HepG2 (cell line): ENCODE measurements at regions not wholly inside any gene's neighbourhood (a gene's known extent, or its start where the extent isn't known, plus 50 kb on each side); places are given as distances from the start of the nearest gene placed in this dataset.

Source experiments
- ATAC-seq: fragments of 200-7000 bp; cut with Tn5 transposase; 3 replicates; pipeline ENCODE4 v1.9.1; 2020; ENCODE audit warnings: mild to moderate bottlenecking, moderate library complexity
- BruUV-seq: library from RNA; stranded (reverse); fragments of 400-500 nt; replicated peaks from 2 replicates; lab custom pipeline; 2021; lab: Mats Ljungman, UMichigan
- CTCF ChIA-PET: fragments of 300-600 bp; formaldehyde crosslinking; extraction: SDS; loops from one replicate; lab custom pipeline; 2021; ENCODE audit warnings: low total read pairs, inconsistent platforms, low intra/inter-chr PET ratio; lab: Yijun Ruan, JAX
- POLR2A ChIA-PET: fragments of 350-600 bp; sonication (Branson Sonifier 250); formaldehyde crosslinking; loops from one replicate; lab custom pipeline; 2020; ENCODE audit warnings: antibody characterized with exemption, inconsistent platforms; lab: Yijun Ruan, JAX
- DNase-seq: peaks from one replicate; pipeline ENCODE4 v3.0.0-alpha.2; 2015; ENCODE audit warnings: low spot score
- FAIRE-seq: peaks from 3 replicates; lab custom pipeline; 2011; peaks lifted over from hg19 to GRCh38; lab: Jason Lieb, UNC
- H2AFZ ChIP-seq: one replicate; pipeline ENCODE4 v1.6.1; 2011; ENCODE audit warnings: low read length, inconsistent platforms
- H3K27ac ChIP-seq: fragments of 300-600 bp; 3 replicates; pipeline ENCODE4 v1.8.0; 2011; ENCODE audit warnings: mixed run types, mild to moderate bottlenecking, mixed read lengths, low read length, inconsistent platforms; ENCODE audit not compliant: insufficient read depth; ENCODE audit errors: extremely low read length
- H3K27me3 ChIP-seq, 2 experiments: fragments of 200-600 bp in 1 of 2; 2 replicates in 1 of 2; 3 replicates in 1 of 2; pipeline versions ENCODE4 v1.6.0 to v1.8.0; 2011; ENCODE audit warnings: low read length in 2 of 2, mild to moderate bottlenecking in 2 of 2, moderate library complexity in 2 of 2, inconsistent platforms in 1 of 2; ENCODE audit not compliant: insufficient read depth in 2 of 2, control insufficient read depth in 1 of 2
- H3K36me3 ChIP-seq, 2 experiments: fragments of 200-600 bp in 1 of 2; replicated peaks in 1 of 2; 2 replicates in 1 of 2; 3 replicates in 1 of 2; pipeline versions ENCODE4 v1.5.1 to v1.8.0; 2011; ENCODE audit warnings: low read length in 2 of 2, inconsistent platforms in 1 of 2; ENCODE audit not compliant: insufficient read depth in 2 of 2, control insufficient read depth in 1 of 2
- H3K4me1 ChIP-seq: 2 replicates; pipeline ENCODE4 v1.5.1; 2012; ENCODE audit warnings: low read length, inconsistent platforms; ENCODE audit not compliant: insufficient read depth
- H3K4me2 ChIP-seq: 2 replicates; pipeline ENCODE4 v1.6.0; 2011; ENCODE audit warnings: low read depth, low read length, inconsistent platforms
- H3K4me3 ChIP-seq, 3 experiments: fragments of 200-600 bp in 1 of 3; sonication (generic), shearing (Covaris generic) in 1 of 3; replicated peaks in 1 of 3; 2 replicates each; pipeline ENCODE4 v1.5.1; 2011 to 2016; ENCODE audit warnings: low read length in 3 of 3, inconsistent platforms in 2 of 3, low read depth in 2 of 3, mild to moderate bottlenecking in 2 of 3, control low read depth in 1 of 3, mixed read lengths in 1 of 3; ENCODE audit not compliant: insufficient read depth in 1 of 3
- H3K79me2 ChIP-seq: one replicate; pipeline ENCODE4 v1.6.1; 2011; ENCODE audit warnings: low read length, inconsistent platforms; ENCODE audit not compliant: insufficient read depth
- H3K9ac ChIP-seq: 2 replicates; pipeline ENCODE4 v1.6.0; 2011; ENCODE audit warnings: mild to moderate bottlenecking, low read depth, low read length, inconsistent platforms; ENCODE audit not compliant: insufficient read depth
- H3K9me3 ChIP-seq: 2 replicates; pipeline ENCODE4 v1.5.1; 2012; ENCODE audit warnings: mild to moderate bottlenecking, low read length
- H4K20me1 ChIP-seq: 2 replicates; pipeline ENCODE4 v1.6.0; 2011; ENCODE audit warnings: inconsistent platforms, mild to moderate bottlenecking, low read length, moderate library complexity; ENCODE audit not compliant: insufficient read depth
- KDM3A ChIP-seq: IDR thresholded peaks from 2 replicates; pipeline ENCODE4 v1.6.1; 2018; ENCODE audit warnings: low read depth, missing compliant biosample characterization
- KDM5A ChIP-seq: fragments of 200-600 bp; sonication (generic); IDR thresholded peaks from 2 replicates; pipeline ENCODE4 v1.7.0; 2018; ENCODE audit warnings: antibody characterized with exemption, mild to moderate bottlenecking, low read length, borderline replicate concordance
- SKI ChIP-seq: fragments of 450-650 bp; IDR thresholded peaks from one replicate; pipeline ENCODE4 v1.6.1; 2018; ENCODE audit warnings: mild to moderate bottlenecking; ENCODE audit not compliant: partially characterized antibody
- ZNF549 ChIP-seq: sonication (generic); formaldehyde crosslinking; IDR thresholded peaks from 2 replicates; pipeline ENCODE4 v1.5.0; 2020; ENCODE audit warnings: missing genetic modification reagents
- WGBS: methylation state at CpG from one replicate; pipeline ENCODE4 v1.1.6; 2017; ENCODE audit warnings: low lambda C conversion rate; 5-methylcytosine and 5-hydroxymethylcytosine counted together
- in situ Hi-C: cut with HindIII; loops from 2 replicates; pipeline ENCODE4 v1.10.0; 2017; ENCODE audit warnings: low pct_unique_long_range_greater_than_20kb; ENCODE audit not compliant: extremely low pct_ligation_motif_present
- intact Hi-C: fragments of 100-400 bp; cut with micrococcal nuclease; formaldehyde crosslinking; loops from one replicate; pipeline ENCODE4 v1.10.0; 2022; ENCODE audit not compliant: unreplicated experiment
- TF ChIP-seq, protein P1 (sequence below): sonication (generic); formaldehyde crosslinking; IDR thresholded peaks from 2 replicates; pipeline ENCODE4 v1.4.0; 2020; ENCODE audit warnings: missing genetic modification reagents
- TF ChIP-seq, protein P2 (sequence below): sonication (generic); formaldehyde crosslinking; IDR thresholded peaks from 2 replicates; pipeline ENCODE4 v1.4.0; 2020; ENCODE audit warnings: mild to moderate bottlenecking, low read depth, missing genetic modification reagents
- TF ChIP-seq, protein P3 (sequence below): sonication (generic); formaldehyde crosslinking; IDR thresholded peaks from 2 replicates; pipeline ENCODE4 v1.4.0; 2020; ENCODE audit warnings: missing genetic modification reagents

DNA sequence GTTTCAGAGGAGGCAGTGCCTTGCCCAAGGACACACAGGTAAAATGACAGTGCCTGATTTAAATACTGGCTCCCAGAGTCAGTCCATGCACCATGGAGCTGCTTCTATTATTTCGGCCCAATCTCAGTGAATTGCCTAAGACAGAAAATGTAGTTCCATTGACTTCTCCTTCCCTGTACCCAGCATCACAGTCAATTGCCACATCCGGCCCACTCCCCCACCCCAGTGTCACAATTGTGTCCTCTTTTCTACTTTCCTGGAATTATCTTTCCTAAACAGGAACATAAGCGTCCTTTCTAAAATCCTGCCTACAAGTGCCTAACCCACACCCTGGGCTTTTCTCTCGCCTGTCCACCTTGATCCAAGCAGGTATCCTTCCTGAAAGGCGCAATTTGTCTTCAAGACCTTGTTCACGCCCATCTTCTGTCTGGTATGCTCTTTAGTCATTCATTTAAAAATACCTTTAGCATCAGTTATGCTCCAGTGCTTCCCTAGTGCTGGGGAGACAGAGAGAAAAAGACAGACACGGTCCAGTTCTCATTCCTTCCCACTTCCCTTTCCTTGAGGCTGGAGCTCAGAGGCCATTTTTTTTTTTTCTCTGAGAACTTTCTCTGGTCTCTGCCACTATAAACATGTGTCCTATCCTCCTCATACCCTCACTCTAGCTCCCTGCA, 411.4 kb downstream of the LIG4 start (continued):
- TF ChIP-seq, protein P1, sequence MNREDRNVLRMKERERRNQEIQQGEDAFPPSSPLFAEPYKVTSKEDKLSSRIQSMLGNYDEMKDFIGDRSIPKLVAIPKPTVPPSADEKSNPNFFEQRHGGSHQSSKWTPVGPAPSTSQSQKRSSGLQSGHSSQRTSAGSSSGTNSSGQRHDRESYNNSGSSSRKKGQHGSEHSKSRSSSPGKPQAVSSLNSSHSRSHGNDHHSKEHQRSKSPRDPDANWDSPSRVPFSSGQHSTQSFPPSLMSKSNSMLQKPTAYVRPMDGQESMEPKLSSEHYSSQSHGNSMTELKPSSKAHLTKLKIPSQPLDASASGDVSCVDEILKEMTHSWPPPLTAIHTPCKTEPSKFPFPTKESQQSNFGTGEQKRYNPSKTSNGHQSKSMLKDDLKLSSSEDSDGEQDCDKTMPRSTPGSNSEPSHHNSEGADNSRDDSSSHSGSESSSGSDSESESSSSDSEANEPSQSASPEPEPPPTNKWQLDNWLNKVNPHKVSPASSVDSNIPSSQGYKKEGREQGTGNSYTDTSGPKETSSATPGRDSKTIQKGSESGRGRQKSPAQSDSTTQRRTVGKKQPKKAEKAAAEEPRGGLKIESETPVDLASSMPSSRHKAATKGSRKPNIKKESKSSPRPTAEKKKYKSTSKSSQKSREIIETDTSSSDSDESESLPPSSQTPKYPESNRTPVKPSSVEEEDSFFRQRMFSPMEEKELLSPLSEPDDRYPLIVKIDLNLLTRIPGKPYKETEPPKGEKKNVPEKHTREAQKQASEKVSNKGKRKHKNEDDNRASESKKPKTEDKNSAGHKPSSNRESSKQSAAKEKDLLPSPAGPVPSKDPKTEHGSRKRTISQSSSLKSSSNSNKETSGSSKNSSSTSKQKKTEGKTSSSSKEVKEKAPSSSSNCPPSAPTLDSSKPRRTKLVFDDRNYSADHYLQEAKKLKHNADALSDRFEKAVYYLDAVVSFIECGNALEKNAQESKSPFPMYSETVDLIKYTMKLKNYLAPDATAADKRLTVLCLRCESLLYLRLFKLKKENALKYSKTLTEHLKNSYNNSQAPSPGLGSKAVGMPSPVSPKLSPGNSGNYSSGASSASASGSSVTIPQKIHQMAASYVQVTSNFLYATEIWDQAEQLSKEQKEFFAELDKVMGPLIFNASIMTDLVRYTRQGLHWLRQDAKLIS (CRISPR knock-in tag), result no peak
- TF ChIP-seq KDM3A (CRISPR knock-in tag), result no peak
- no peak for TF ChIP-seq ZNF549
- TF ChIP-seq KDM5A, result no peak
- TF ChIP-seq, protein P2, sequence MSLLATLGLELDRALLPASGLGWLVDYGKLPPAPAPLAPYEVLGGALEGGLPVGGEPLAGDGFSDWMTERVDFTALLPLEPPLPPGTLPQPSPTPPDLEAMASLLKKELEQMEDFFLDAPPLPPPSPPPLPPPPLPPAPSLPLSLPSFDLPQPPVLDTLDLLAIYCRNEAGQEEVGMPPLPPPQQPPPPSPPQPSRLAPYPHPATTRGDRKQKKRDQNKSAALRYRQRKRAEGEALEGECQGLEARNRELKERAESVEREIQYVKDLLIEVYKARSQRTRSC (CRISPR knock-in tag), result no peak

DNA sequence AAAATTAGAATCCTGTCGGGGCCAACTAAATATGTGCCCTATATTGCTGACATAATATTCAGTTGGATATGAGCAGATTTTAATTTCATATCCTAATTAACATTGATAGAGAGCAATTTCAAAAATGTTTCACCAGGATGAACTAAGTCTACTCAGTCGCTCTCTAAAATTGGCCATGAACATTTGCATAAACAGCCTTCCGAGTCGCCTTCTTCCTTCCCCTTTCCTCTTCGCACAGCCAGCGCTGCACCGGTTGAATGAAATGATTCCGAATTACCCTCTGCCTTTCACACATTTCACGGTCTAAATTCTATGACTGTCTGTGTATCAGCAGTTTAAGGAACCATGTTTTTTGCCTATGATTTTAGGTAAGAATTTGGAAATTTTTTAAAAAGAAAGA, 413.7 kb downstream of the LIG4 start:
- WGBS, result 42% methylated on average over 9 of the region's 9 CpGs
- CTCF ChIA-PET, result no interaction called here
- Histone ChIP-seq H3K27ac (no peak overlapping the region), H3K4me3 (no peak overlapping the region), H3K4me2 (no peak overlapping the region), H3K79me2 (no peaks in the 10 kb centered on the region), H3K4me1 (no peaks in the 10 kb centered on the region), H2AFZ (no peak overlapping the region), H3K36me3 (no peaks in the 10 kb centered on the region), H3K27me3 (no peaks in the 10 kb centered on the region), H3K9me3 (no peaks in the 10 kb centered on the region), H4K20me1 (no peaks in the 10 kb centered on the region), H3K9ac (no peak overlapping the region)
- in situ Hi-C loops, result no loop called here
- TF ChIP-seq, protein P3, sequence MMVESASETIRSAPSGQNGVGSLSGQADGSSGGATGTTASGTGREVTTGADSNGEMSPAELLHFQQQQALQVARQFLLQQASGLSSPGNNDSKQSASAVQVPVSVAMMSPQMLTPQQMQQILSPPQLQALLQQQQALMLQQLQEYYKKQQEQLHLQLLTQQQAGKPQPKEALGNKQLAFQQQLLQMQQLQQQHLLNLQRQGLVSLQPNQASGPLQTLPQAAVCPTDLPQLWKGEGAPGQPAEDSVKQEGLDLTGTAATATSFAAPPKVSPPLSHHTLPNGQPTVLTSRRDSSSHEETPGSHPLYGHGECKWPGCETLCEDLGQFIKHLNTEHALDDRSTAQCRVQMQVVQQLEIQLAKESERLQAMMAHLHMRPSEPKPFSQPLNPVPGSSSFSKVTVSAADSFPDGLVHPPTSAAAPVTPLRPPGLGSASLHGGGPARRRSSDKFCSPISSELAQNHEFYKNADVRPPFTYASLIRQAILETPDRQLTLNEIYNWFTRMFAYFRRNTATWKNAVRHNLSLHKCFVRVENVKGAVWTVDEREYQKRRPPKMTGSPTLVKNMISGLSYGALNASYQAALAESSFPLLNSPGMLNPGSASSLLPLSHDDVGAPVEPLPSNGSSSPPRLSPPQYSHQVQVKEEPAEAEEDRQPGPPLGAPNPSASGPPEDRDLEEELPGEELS, result no peak
- TF ChIP-seq SKI, result no peak
- POLR2A ChIA-PET, result no interaction called here
- DNase-seq, result no peak
- BruUV-seq, result no TSS peak
- ATAC-seq, result no peak
- intact Hi-C loops, result no loop called here
- FAIRE-seq, result no peak
